OCI-LY3 (cell line): ENCODE measurements at regions not wholly inside any gene's neighbourhood (a gene's known extent, or its start where the extent isn't known, plus 50 kb on each side); places are given as distances from the start of the nearest gene placed in this dataset.

Experiments used
- H2AFZ ChIP-seq: fragments of 200-600, 300-600 bp; shearing (Covaris generic); 2 replicates; pipeline ENCODE4 v1.6.0; 2014; ENCODE audit warnings: antibody characterized with exemption, low read depth, low read length
- H3K27ac ChIP-seq: fragments of 200-600, 300-600 bp; sonication (generic); 2 replicates; pipeline ENCODE4 v1.5.1; 2014; ENCODE audit warnings: mild to moderate bottlenecking, low read length, moderate library complexity, mixed read lengths
- H3K27me3 ChIP-seq: fragments of 200-600, 300-600 bp; sonication (generic); 2 replicates; pipeline ENCODE4 v1.6.1; 2014; ENCODE audit warnings: low read depth, low read length, mixed read lengths
- H3K36me3 ChIP-seq: fragments of 200-600, 300-600 bp; sonication (generic); replicated peaks from 2 replicates; pipeline ENCODE3; 2014; ENCODE audit warnings: low read depth, low read length, mixed read lengths
- H3K4me1 ChIP-seq: fragments of 300-600, 200-600 bp; sonication (generic); 2 replicates; pipeline ENCODE4 v1.6.1; 2014; ENCODE audit warnings: low read length, mixed read lengths
- H3K4me2 ChIP-seq: fragments of 200-600, 300-600 bp; sonication (generic); 2 replicates; pipeline ENCODE4 v1.6.1; 2014; ENCODE audit warnings: low read length, mixed read lengths
- H3K4me3 ChIP-seq: fragments of 300-600, 200-600 bp; sonication (generic); 2 replicates; pipeline ENCODE4 v1.5.1; 2014; ENCODE audit warnings: antibody characterized with exemption, mild to moderate bottlenecking, low read length, moderate library complexity
- H3K79me2 ChIP-seq: fragments of 300-600, 200-600 bp; shearing (Covaris generic); 2 replicates; pipeline ENCODE4 v1.6.1; 2014; ENCODE audit warnings: mild to moderate bottlenecking, low read length, mixed read lengths
- H3K9ac ChIP-seq: fragments of 300-600, 200-600 bp; shearing (Covaris generic); 2 replicates; pipeline ENCODE4 v1.6.0; 2014; ENCODE audit warnings: mild to moderate bottlenecking, low read length, moderate library complexity
- H3K9me3 ChIP-seq: fragments of 200-600, 300-600 bp; shearing (Covaris generic); 2 replicates; pipeline ENCODE4 v1.6.1; 2014; ENCODE audit warnings: low read length, mixed read lengths; ENCODE audit not compliant: insufficient read depth
- H4K20me1 ChIP-seq: fragments of 200-600, 300-600 bp; sonication (generic); 2 replicates; pipeline ENCODE4 v1.6.1; 2016; ENCODE audit warnings: low read length, mixed read lengths; ENCODE audit not compliant: insufficient read depth
- EZH2phosphoT487 ChIP-seq: fragments of 200-600 bp; shearing (Covaris generic); IDR thresholded peaks from 2 replicates; pipeline ENCODE4 v1.6.1; 2018; ENCODE audit warnings: antibody characterized with exemption, mixed run types, low read depth
- TF ChIP-seq, protein P1 (sequence below): fragments of 200-600, 300-600 bp; sonication (generic); IDR thresholded peaks from 2 replicates; pipeline ENCODE4 v1.5.1; 2014; ENCODE audit warnings: antibody characterized with exemption, low read length, low read depth

DNA sequence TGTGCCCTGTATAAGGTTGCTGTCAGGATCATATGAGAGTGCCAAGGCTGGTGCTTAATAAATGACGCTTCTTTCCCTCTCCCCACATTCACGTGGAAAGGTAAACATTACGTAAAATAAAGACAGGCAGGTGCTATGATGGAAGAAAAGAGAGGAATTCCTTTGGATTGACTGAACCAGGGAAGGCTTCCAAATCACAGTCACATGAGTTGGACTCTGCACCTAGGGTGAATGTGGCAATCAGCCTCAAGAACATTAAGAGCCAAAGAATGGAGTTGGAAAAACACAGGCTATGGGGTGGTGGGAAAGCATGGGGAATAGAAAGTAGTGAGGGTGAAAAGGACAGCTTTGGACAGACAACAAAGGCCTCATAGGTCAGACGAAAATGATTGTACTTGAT is 473.1 kb downstream of the VRK1 start:
- H3K36me3 ChIP-seq, result no peaks in the 10 kb centered on the region
- H3K27ac ChIP-seq, result no peak overlapping the region
- H3K27me3 ChIP-seq, result peaks cover 7% of the 10 kb centered on the region; the same call in 1 of the 2 replicates
- no peaks in the 10 kb centered on the region for H3K9me3 ChIP-seq
- H3K4me3 ChIP-seq, result no peak overlapping the region
- no peak overlapping the region for H3K9ac ChIP-seq
- H2AFZ ChIP-seq, result no peak overlapping the region
- no peak overlapping the region for H3K4me2 ChIP-seq
- no peaks in the 10 kb centered on the region for H4K20me1 ChIP-seq
- no peak for TF ChIP-seq EZH2phosphoT487
- TF ChIP-seq, protein P1, sequence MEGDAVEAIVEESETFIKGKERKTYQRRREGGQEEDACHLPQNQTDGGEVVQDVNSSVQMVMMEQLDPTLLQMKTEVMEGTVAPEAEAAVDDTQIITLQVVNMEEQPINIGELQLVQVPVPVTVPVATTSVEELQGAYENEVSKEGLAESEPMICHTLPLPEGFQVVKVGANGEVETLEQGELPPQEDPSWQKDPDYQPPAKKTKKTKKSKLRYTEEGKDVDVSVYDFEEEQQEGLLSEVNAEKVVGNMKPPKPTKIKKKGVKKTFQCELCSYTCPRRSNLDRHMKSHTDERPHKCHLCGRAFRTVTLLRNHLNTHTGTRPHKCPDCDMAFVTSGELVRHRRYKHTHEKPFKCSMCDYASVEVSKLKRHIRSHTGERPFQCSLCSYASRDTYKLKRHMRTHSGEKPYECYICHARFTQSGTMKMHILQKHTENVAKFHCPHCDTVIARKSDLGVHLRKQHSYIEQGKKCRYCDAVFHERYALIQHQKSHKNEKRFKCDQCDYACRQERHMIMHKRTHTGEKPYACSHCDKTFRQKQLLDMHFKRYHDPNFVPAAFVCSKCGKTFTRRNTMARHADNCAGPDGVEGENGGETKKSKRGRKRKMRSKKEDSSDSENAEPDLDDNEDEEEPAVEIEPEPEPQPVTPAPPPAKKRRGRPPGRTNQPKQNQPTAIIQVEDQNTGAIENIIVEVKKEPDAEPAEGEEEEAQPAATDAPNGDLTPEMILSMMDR, result no peak
- H3K4me1 ChIP-seq, result no peaks in the 10 kb centered on the region
- H3K79me2 ChIP-seq, result no peaks in the 10 kb centered on the region

DNA sequence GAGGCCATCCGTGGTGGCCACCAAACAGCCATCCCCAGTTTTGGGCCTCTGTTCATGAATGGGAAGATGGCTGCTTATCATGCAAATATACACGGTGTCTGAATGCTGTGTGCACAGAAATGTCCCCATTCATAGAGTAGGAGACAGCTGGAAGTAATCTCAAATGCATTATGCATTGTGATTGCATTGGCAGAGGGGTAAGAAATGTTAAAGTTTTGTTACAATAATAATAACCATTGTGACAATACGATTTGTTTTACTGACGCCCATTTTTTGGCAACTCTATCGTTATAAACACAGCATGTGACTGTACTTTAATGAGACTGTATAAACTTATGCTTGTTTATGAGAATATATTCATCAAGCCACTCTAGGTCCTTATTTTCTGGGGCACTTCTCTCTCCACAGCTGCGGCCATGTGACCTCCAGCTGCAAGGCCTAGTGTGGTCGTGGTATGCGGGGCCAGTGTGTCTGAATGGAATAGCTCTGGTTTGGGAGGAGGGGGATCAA is 474.3 kb downstream of the VRK1 start:
- Histone ChIP-seq H3K4me2 (no peak overlapping the region), H3K4me1 (no peaks in the 10 kb centered on the region)
- TF ChIP-seq, protein P1, result no peak

DNA sequence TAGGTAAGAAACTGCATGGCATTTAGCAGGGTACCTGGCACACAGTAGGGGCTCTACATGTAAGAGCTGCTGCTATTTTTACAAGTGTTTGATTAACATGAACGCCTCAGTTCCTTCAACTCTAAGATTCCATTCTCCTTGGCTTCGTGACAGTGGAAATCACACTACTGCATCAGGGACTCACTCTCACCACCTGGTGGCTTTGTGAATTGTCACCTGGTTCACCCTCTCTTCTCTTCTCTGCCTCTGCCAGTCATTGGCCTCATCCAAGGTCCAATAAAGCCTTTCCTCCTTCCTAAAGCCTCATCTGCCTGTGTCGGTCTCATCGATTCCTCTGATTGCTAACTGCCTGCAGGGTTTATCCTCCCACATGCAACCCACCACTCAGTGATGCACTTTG is 476.4 kb downstream of the VRK1 start:
- Histone ChIP-seq H3K9ac (no peak overlapping the region), H3K4me2 (no peak overlapping the region), H3K36me3 (no peaks in the 10 kb centered on the region), H2AFZ (no peak overlapping the region), H3K4me1 (no peaks in the 10 kb centered on the region), H3K9me3 (no peaks in the 10 kb centered on the region), H3K4me3 (no peak overlapping the region), H3K27ac (no peak overlapping the region), H3K27me3 (peaks cover 22% of the 10 kb centered on the region), H3K79me2 (no peaks in the 10 kb centered on the region), H4K20me1 (no peaks in the 10 kb centered on the region)
- TF ChIP-seq, protein P1, result no peak

More for the DNA sequence above, 474.3 kb downstream of the VRK1 start:
- Histone ChIP-seq H2AFZ (no peak overlapping the region), H3K9ac (no peak overlapping the region), H4K20me1 (no peaks in the 10 kb centered on the region), H3K79me2 (no peaks in the 10 kb centered on the region), H3K27ac (no peak overlapping the region), H3K27me3 (peaks cover 16% of the 10 kb centered on the region; the same call in 1 of the 2 replicates), H3K36me3 (no peaks in the 10 kb centered on the region), H3K4me3 (no peak overlapping the region), H3K9me3 (no peaks in the 10 kb centered on the region)

DNA sequence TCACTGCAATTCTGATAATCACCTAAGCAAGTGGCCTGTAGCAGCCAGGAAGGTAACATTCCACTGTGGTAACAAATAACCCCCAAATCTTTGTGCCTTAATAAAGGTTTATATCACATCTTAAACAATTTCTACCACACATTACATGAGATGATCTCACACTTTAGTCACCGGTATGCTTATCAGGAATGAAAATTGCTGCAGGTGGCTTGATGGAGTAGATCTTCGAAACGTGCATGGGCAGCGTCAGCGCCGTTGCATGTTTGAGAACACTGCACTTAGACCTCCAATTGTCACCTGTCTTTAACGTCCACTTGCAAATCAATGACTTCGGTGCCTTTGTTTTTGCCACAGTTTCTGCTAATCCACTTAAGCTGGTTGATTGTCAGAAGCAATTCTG is 477.4 kb downstream of the VRK1 start:
- no peak for TF ChIP-seq EZH2phosphoT487
- TF ChIP-seq, protein P1, result no peak

More for the DNA sequence above, 477.4 kb downstream of the VRK1 start:
- Histone ChIP-seq H3K79me2 (no peaks in the 10 kb centered on the region), H3K4me2 (no peak overlapping the region), H3K36me3 (no peaks in the 10 kb centered on the region), H3K27me3 (peaks cover 22% of the 10 kb centered on the region), H3K9ac (no peak overlapping the region), H3K4me1 (no peaks in the 10 kb centered on the region), H4K20me1 (no peaks in the 10 kb centered on the region), H3K4me3 (no peak overlapping the region), H2AFZ (no peak overlapping the region), H3K27ac (no peak overlapping the region), H3K9me3 (no peaks in the 10 kb centered on the region)
